HEK293T (cell line): ENCODE measurements at regions not wholly inside any gene's neighbourhood (a gene's known extent, or its start where the extent isn't known, plus 50 kb on each side); places are given as distances from the start of the nearest gene placed in this dataset.

ENCODE experiments used
- CTBP1 ChIP-seq: fragments of 450-650 bp; IDR thresholded peaks from 2 replicates; pipeline ENCODE4 v1.6.1; 2016; ENCODE audit warnings: borderline replicate concordance
- FOXA1 ChIP-seq: fragments of 450-650 bp; IDR thresholded peaks from 2 replicates; pipeline ENCODE4 v1.6.1; 2016; ENCODE audit warnings: mild to moderate bottlenecking
- FOXK2 ChIP-seq: fragments of 450-650 bp; IDR thresholded peaks from 2 replicates; pipeline ENCODE4 v1.6.1; 2016; ENCODE audit warnings: mild to moderate bottlenecking
- HDGF ChIP-seq: fragments of 450-650 bp; IDR thresholded peaks from 2 replicates; pipeline ENCODE4 v1.6.1; 2017; ENCODE audit warnings: antibody characterized with exemption, borderline replicate concordance
- PKNOX1 ChIP-seq: fragments of 450-650 bp; IDR thresholded peaks from 2 replicates; pipeline ENCODE4 v1.6.1; 2016
- SP1 ChIP-seq: fragments of 450-650 bp; IDR thresholded peaks from 2 replicates; pipeline ENCODE4 v1.6.1; 2017
- SUZ12 ChIP-seq: fragments of 450-650 bp; IDR thresholded peaks from 2 replicates; pipeline ENCODE4 v1.6.1; 2016; ENCODE audit warnings: mild to moderate bottlenecking
- ZNF384 ChIP-seq: fragments of 450-650 bp; IDR thresholded peaks from 2 replicates; pipeline ENCODE4 v1.6.1; 2016

- TF ChIP-seq PKNOX1 (no peak), ZNF384 (no peak), SP1 (no peak), HDGF (no peak), CTBP1 (no peak), FOXK2 (no peak), FOXA1 (no peak), SUZ12 (no peak)
Measured at GRCh38 chr11:76265771-76266241, 59.5 kb upstream of the WNT11 start.
